ENCODE measurements at regions not wholly inside any gene's neighbourhood (a gene's known extent, or its start where the extent isn't known, plus 50 kb on each side); places are given as distances from the start of the nearest gene placed in this dataset.

GRCh38 chr3:94307588-94307987, 244.7 kb downstream of the NSUN3 start:
- Histone ChIP-seq H3K27ac (ENCODE audit: low read depth, low read length) (no peak overlapping the region), H3K79me2 (ENCODE audit: insufficient read depth, low read length) (no peaks in the 10 kb centered on the region), H3K4me2 (ENCODE audit: low read length) (no peak overlapping the region), H4K20me1 (ENCODE audit: insufficient read depth) (no peaks in the 10 kb centered on the region), H3K9me2 (ENCODE audit: insufficient read depth) (no peaks in the 10 kb centered on the region), H3K4me3 (replicated peaks in 1 of 2; ENCODE audit: low read depth in 1 of 2, low read length in 2 of 2) (no peak overlapping the region), H3K27me3 (ENCODE audit: insufficient read depth, low read length) (0 out of 2 replicates have a peak, but pooled peaks cover 6% of the 10 kb centered on the region), H2AFZ (ENCODE audit: low read depth, low read length, poor library complexity, severe bottlenecking) (no peak overlapping the region), H3K36me3 (ENCODE audit: control insufficient read depth in 1 of 2, insufficient read depth in 2 of 2, low read length in 2 of 2) (no peaks in the 10 kb centered on the region), H3K9me3 (ENCODE audit: control insufficient read depth in 1 of 2, insufficient read depth in 1 of 2, low read depth in 1 of 2, low read length in 2 of 2) (no peaks in the 10 kb centered on the region), H3K4me1 (ENCODE audit: control insufficient read depth in 1 of 2, insufficient read depth in 2 of 2, low read length in 2 of 2) (no peaks in the 10 kb centered on the region), H3K9ac (ENCODE audit: low read length) (no peak overlapping the region)
- intact Hi-C loops (cut with micrococcal nuclease) = no loop called here
- TF ChIP-seq SIN3A (IDR thresholded peaks at IDR 0.05; ENCODE audit: low read depth) (no peak), RAD21 (IDR thresholded peaks at IDR 0.05; ENCODE audit: low read depth) (no peak), EZH2 (IDR thresholded peaks at IDR 0.05) (no peak), FOSL1 (IDR thresholded peaks at IDR 0.05; ENCODE audit: low read depth) (no peak), ZNF274 (IDR thresholded peaks at IDR 0.05; ENCODE audit: low read depth, low read length) (no peak), REST (IDR thresholded peaks at IDR 0.05; ENCODE audit: low read depth) (no peak), CBX3 (IDR thresholded peaks at IDR 0.05; ENCODE audit: low read depth) (no peak), ELF1 (IDR thresholded peaks at IDR 0.05; ENCODE audit: borderline replicate concordance, low read depth) (no peak), CTCF (IDR thresholded peaks at IDR 0.05 in 2 of 3, conservative IDR thresholded peaks at IDR 0.05 in 1 of 3; ENCODE audit: borderline replicate concordance in 1 of 3, insufficient read depth in 1 of 3, low read depth in 2 of 3, low read length in 2 of 3) (no peak), SP1 (IDR thresholded peaks at IDR 0.05; ENCODE audit: low read depth) (no peak)
- ATAC-seq (no peak), DNase-seq (ENCODE audit: low read depth, low spot score) (no peak)
- RAD21 ChIA-PET (ENCODE audit: low non-redundant PET in 1 of 2, low total read pairs in 2 of 2, uncharacterized antibody in 2 of 2, unreplicated experiment in 2 of 2) = no interaction called here
- no TSS peak for BruUV-seq (replicated peaks)
- POLR2A ChIA-PET = no interaction called here
- CTCF ChIA-PET = no interaction called here
